HepG2 (cell line): ENCODE measurements at regions not wholly inside any gene's neighbourhood (a gene's known extent, or its start where the extent isn't known, plus 50 kb on each side); places are given as distances from the start of the nearest gene placed in this dataset.

ENCODE experiments used
- ATAC-seq: fragments of 200-7000 bp; cut with Tn5 transposase; 3 replicates; pipeline ENCODE4 v1.9.1; 2020; ENCODE audit warnings: mild to moderate bottlenecking, moderate library complexity
- BruUV-seq: library from RNA; stranded (reverse); fragments of 400-500 nt; replicated peaks from 2 replicates; lab custom pipeline; 2021; lab: Mats Ljungman, UMichigan
- CTCF ChIA-PET: fragments of 300-600 bp; formaldehyde crosslinking; extraction: SDS; loops from one replicate; lab custom pipeline; 2021; ENCODE audit warnings: low total read pairs, inconsistent platforms, low intra/inter-chr PET ratio; lab: Yijun Ruan, JAX
- POLR2A ChIA-PET: fragments of 350-600 bp; sonication (Branson Sonifier 250); formaldehyde crosslinking; loops from one replicate; lab custom pipeline; 2020; ENCODE audit warnings: antibody characterized with exemption, inconsistent platforms; lab: Yijun Ruan, JAX
- DNase-seq: peaks from one replicate; pipeline ENCODE4 v3.0.0-alpha.2; 2015; ENCODE audit warnings: low spot score
- FAIRE-seq: peaks from 3 replicates; lab custom pipeline; 2011; peaks lifted over from hg19 to GRCh38; lab: Jason Lieb, UNC
- H2AFZ ChIP-seq: one replicate; pipeline ENCODE4 v1.6.1; 2011; ENCODE audit warnings: low read length, inconsistent platforms
- H3K27ac ChIP-seq: fragments of 300-600 bp; 3 replicates; pipeline ENCODE4 v1.8.0; 2011; ENCODE audit warnings: mixed run types, mild to moderate bottlenecking, mixed read lengths, low read length, inconsistent platforms; ENCODE audit not compliant: insufficient read depth; ENCODE audit errors: extremely low read length
- H3K27me3 ChIP-seq, 2 experiments: fragments of 200-600 bp in 1 of 2; 2 replicates in 1 of 2; 3 replicates in 1 of 2; pipeline versions ENCODE4 v1.6.0 to v1.8.0; 2011; ENCODE audit warnings: low read length in 2 of 2, mild to moderate bottlenecking in 2 of 2, moderate library complexity in 2 of 2, inconsistent platforms in 1 of 2; ENCODE audit not compliant: insufficient read depth in 2 of 2, control insufficient read depth in 1 of 2
- H3K36me3 ChIP-seq, 2 experiments: fragments of 200-600 bp in 1 of 2; replicated peaks in 1 of 2; 2 replicates in 1 of 2; 3 replicates in 1 of 2; pipeline versions ENCODE4 v1.5.1 to v1.8.0; 2011; ENCODE audit warnings: low read length in 2 of 2, inconsistent platforms in 1 of 2; ENCODE audit not compliant: insufficient read depth in 2 of 2, control insufficient read depth in 1 of 2
- H3K4me1 ChIP-seq: 2 replicates; pipeline ENCODE4 v1.5.1; 2012; ENCODE audit warnings: low read length, inconsistent platforms; ENCODE audit not compliant: insufficient read depth
- H3K4me2 ChIP-seq: 2 replicates; pipeline ENCODE4 v1.6.0; 2011; ENCODE audit warnings: low read depth, low read length, inconsistent platforms
- H3K4me3 ChIP-seq, 3 experiments: fragments of 200-600 bp in 1 of 3; sonication (generic), shearing (Covaris generic) in 1 of 3; replicated peaks in 1 of 3; 2 replicates each; pipeline ENCODE4 v1.5.1; 2011 to 2016; ENCODE audit warnings: low read length in 3 of 3, inconsistent platforms in 2 of 3, low read depth in 2 of 3, mild to moderate bottlenecking in 2 of 3, control low read depth in 1 of 3, mixed read lengths in 1 of 3; ENCODE audit not compliant: insufficient read depth in 1 of 3
- H3K79me2 ChIP-seq: one replicate; pipeline ENCODE4 v1.6.1; 2011; ENCODE audit warnings: low read length, inconsistent platforms; ENCODE audit not compliant: insufficient read depth
- H3K9ac ChIP-seq: 2 replicates; pipeline ENCODE4 v1.6.0; 2011; ENCODE audit warnings: mild to moderate bottlenecking, low read depth, low read length, inconsistent platforms; ENCODE audit not compliant: insufficient read depth
- H3K9me3 ChIP-seq: 2 replicates; pipeline ENCODE4 v1.5.1; 2012; ENCODE audit warnings: mild to moderate bottlenecking, low read length
- H4K20me1 ChIP-seq: 2 replicates; pipeline ENCODE4 v1.6.0; 2011; ENCODE audit warnings: inconsistent platforms, mild to moderate bottlenecking, low read length, moderate library complexity; ENCODE audit not compliant: insufficient read depth
- ARNTL ChIP-seq: sonication (generic); formaldehyde crosslinking; IDR thresholded peaks from 2 replicates; pipeline ENCODE4 v1.4.0; 2020; ENCODE audit warnings: mild to moderate bottlenecking, missing genetic modification reagents
- BATF2 ChIP-seq: sonication (generic); formaldehyde crosslinking; IDR thresholded peaks from 2 replicates; pipeline ENCODE4 v1.8.0; 2022; ENCODE audit warnings: mild to moderate bottlenecking, missing genetic modification reagents, moderate library complexity
- EHMT2 ChIP-seq: fragments of 200-600 bp; sonication (generic); IDR thresholded peaks from 2 replicates; pipeline ENCODE4 v1.7.0; 2017; ENCODE audit warnings: antibody characterized with exemption, low read depth, low read length, borderline replicate concordance
- FLYWCH1 ChIP-seq: sonication (generic); formaldehyde crosslinking; IDR thresholded peaks from 2 replicates; pipeline ENCODE4 v1.8.1; 2023; ENCODE audit warnings: mild to moderate bottlenecking, missing genetic modification reagents
- NR1H2 ChIP-seq: sonication (generic); formaldehyde crosslinking; IDR thresholded peaks from 2 replicates; pipeline ENCODE4 v1.8.1; 2022; ENCODE audit warnings: low read depth, missing genetic modification reagents, borderline replicate concordance
- SAFB2 ChIP-seq: sonication (generic); formaldehyde crosslinking; IDR thresholded peaks from 2 replicates; pipeline ENCODE4 v1.5.1; 2020; ENCODE audit warnings: missing genetic modification reagents, low read depth, mild to moderate bottlenecking, borderline replicate concordance
- SIX1 ChIP-seq: sonication (generic); formaldehyde crosslinking; IDR thresholded peaks from 2 replicates; pipeline ENCODE4 v1.4.0; 2020; ENCODE audit warnings: missing genetic modification reagents, borderline replicate concordance
- ZNF17 ChIP-seq: sonication (generic); formaldehyde crosslinking; IDR thresholded peaks from 2 replicates; pipeline ENCODE4 v1.5.0; 2020; ENCODE audit warnings: mild to moderate bottlenecking, missing genetic modification reagents
- ZNF225 ChIP-seq: sonication (generic); formaldehyde crosslinking; IDR thresholded peaks from 2 replicates; pipeline ENCODE4 v1.4.0; 2020; ENCODE audit warnings: mild to moderate bottlenecking, missing genetic modification reagents
- ZNF510 ChIP-seq: sonication (generic); formaldehyde crosslinking; IDR thresholded peaks from 2 replicates; pipeline ENCODE4 v1.4.0; 2020; ENCODE audit warnings: low read depth, mild to moderate bottlenecking, missing genetic modification reagents
- in situ Hi-C: cut with HindIII; loops from 2 replicates; pipeline ENCODE4 v1.10.0; 2017; ENCODE audit warnings: low pct_unique_long_range_greater_than_20kb; ENCODE audit not compliant: extremely low pct_ligation_motif_present
- intact Hi-C: fragments of 100-400 bp; cut with micrococcal nuclease; formaldehyde crosslinking; loops from one replicate; pipeline ENCODE4 v1.10.0; 2022; ENCODE audit not compliant: unreplicated experiment
- TF ChIP-seq, protein P1 (sequence below): IDR thresholded peaks from 2 replicates; pipeline ENCODE4 v1.6.1; 2016; ENCODE audit warnings: missing compliant biosample characterization, missing genetic modification reagents, borderline replicate concordance
- TF ChIP-seq, protein P2 (sequence below), 2 experiments: sonication (generic) in 1 of 2; formaldehyde crosslinking in 1 of 2; IDR thresholded peaks; 2 replicates each; pipeline versions ENCODE4 v1.5.1 to v1.6.1; 2011 to 2020; ENCODE audit warnings: borderline replicate concordance in 1 of 2, low read depth in 1 of 2, low read length in 1 of 2, mild to moderate bottlenecking in 1 of 2, missing genetic modification reagents in 1 of 2, moderate library complexity in 1 of 2
- TF ChIP-seq, protein P3 (sequence below): sonication (generic); formaldehyde crosslinking; IDR thresholded peaks from 2 replicates; pipeline ENCODE4 v1.4.0; 2020; ENCODE audit warnings: missing genetic modification reagents

- TF ChIP-seq SIX1 (CRISPR knock-in tag) (no peak), ZNF225 (CRISPR knock-in tag) (no peak), EHMT2 (no peak), BATF2 (CRISPR knock-in tag) (no peak)
- TF ChIP-seq, protein P1, sequence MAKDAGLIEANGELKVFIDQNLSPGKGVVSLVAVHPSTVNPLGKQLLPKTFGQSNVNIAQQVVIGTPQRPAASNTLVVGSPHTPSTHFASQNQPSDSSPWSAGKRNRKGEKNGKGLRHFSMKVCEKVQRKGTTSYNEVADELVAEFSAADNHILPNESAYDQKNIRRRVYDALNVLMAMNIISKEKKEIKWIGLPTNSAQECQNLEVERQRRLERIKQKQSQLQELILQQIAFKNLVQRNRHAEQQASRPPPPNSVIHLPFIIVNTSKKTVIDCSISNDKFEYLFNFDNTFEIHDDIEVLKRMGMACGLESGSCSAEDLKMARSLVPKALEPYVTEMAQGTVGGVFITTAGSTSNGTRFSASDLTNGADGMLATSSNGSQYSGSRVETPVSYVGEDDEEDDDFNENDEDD (CRISPR knock-in tag) = no peak
Measured at GRCh38 chr12:65695113-65695865, 129.0 kb upstream of the HMGA2 start (continued).

DNA sequence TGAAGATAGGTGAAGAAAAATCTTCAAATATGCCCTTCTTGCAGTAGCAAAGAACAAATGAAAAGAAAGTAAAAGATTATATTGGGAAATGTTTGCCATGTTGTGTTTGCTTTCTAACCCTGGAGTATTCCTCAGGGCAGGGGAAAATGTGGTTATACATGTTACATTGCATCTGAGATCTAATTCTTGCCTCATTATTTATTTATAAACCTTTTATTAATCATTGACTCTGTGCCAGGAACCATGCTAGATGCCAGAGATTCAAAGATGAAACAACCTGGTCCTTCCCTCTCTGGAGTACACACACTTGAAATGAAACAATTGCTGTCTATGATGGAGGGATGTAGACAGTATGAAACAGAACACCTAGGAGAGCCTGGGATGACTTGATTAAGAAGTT is 128.1 kb upstream of the HMGA2 start:
- Histone ChIP-seq H3K9ac (no peak overlapping the region), H3K9me3 (no peaks in the 10 kb centered on the region), H3K27ac (no peak overlapping the region), H3K36me3 (no peaks in the 10 kb centered on the region), H2AFZ (no peak overlapping the region), H3K4me3 (no peak overlapping the region), H3K4me1 (0 out of 2 replicates have a peak, but pooled peaks cover 10% of the 10 kb centered on the region), H3K4me2 (no peak overlapping the region), H4K20me1 (no peaks in the 10 kb centered on the region), H3K27me3 (peaks cover 1 to 4% of the 10 kb centered on the region in 2 experiments; a peak in 2 of 5 replicates), H3K79me2 (no peaks in the 10 kb centered on the region)
- no TSS peak for BruUV-seq
- ATAC-seq = no peak
- no peak for FAIRE-seq
- POLR2A ChIA-PET = no interaction called here
- DNase-seq = no peak
- intact Hi-C loops (no loop called here), in situ Hi-C loops (loop anchor here (25.0 kb wide), 1 partner anchor 384 kb away; no protein-coding TSS in a partner anchor)
- CTCF ChIA-PET = no interaction called here
- TF ChIP-seq ZNF17 (no peak), ZNF510 (no peak), NR1H2 (no peak), ARNTL (no peak), SAFB2 (CRISPR knock-in tag) (no peak), FLYWCH1 (no peak)
- TF ChIP-seq, protein P2, sequence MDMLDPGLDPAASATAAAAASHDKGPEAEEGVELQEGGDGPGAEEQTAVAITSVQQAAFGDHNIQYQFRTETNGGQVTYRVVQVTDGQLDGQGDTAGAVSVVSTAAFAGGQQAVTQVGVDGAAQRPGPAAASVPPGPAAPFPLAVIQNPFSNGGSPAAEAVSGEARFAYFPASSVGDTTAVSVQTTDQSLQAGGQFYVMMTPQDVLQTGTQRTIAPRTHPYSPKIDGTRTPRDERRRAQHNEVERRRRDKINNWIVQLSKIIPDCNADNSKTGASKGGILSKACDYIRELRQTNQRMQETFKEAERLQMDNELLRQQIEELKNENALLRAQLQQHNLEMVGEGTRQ (IDR thresholded peaks at IDR 0.05; ENCODE audit: low read depth, low read length) = no peak
- TF ChIP-seq, protein P2 (CRISPR knock-in tag; IDR thresholded peaks at IDR 0.05; ENCODE audit: borderline replicate concordance) = no peak
- TF ChIP-seq, protein P3, sequence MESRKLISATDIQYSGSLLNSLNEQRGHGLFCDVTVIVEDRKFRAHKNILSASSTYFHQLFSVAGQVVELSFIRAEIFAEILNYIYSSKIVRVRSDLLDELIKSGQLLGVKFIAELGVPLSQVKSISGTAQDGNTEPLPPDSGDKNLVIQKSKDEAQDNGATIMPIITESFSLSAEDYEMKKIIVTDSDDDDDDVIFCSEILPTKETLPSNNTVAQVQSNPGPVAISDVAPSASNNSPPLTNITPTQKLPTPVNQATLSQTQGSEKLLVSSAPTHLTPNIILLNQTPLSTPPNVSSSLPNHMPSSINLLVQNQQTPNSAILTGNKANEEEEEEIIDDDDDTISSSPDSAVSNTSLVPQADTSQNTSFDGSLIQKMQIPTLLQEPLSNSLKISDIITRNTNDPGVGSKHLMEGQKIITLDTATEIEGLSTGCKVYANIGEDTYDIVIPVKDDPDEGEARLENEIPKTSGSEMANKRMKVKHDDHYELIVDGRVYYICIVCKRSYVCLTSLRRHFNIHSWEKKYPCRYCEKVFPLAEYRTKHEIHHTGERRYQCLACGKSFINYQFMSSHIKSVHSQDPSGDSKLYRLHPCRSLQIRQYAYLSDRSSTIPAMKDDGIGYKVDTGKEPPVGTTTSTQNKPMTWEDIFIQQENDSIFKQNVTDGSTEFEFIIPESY = no peak
